ENCODE measurements at regions not wholly inside any gene's neighbourhood (a gene's known extent, or its start where the extent isn't known, plus 50 kb on each side); places are given as distances from the start of the nearest gene placed in this dataset.
"Not testable (repeated sequence)": the region's sequence is repeated elsewhere in the genome, so short reads cannot be mapped to it uniquely, and the experiment has no call there.

DNA sequence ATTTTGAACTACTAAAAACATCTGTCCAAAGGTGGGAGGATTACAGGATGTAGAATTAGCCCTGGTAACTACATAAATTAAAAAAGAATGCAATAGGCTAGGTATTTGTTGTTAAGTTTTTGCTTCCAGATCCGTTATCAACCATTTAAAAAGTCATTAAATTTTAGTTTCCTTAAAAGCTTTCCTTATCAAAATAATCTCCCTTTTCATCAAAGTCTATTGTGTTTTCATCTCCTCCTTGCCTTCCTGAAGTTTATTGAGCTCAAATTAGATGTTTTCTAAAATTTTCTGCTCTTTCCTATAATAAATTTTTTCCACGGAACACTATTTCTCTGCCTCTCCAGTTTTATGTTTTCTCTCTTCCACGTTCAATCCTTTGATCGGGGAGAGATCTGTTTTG is 108.6 kb downstream of the MEX3B start:
- no peak for DNase-seq

DNA sequence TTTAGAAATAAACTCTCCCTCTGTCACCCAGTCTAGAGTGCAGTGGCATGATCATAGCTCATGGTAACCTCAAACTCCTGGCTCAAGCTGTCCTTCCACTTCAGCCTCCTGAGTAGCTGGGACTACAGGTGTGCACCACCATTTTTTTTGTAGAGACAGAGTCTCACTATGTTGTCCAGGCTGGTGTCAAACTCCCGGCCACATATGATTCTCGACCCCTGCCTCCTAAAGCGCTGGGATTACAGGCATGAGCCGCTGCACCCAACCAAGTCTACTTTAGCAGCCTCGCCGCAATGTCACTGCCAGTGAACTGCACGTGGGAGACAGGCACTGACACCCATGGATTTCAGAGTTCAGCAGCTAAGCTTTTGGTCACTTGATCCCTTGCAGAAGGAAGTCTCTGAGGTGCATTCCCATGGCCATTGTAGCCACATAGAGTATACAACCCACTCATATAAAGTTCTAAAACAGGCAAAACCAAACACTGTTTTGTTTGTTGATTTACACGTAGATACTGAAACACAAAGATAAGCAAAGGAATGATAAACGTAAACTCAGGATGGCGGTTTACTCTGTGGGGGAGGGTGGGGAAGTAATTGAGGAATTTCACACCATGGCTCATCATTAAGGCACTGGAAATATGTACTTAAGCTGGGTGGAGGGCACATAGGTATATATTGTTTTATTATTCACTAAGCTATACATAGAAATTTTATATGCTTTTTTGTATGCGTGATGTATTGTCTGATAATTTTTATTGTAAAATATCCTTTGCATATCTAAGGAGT is 115.0 kb downstream of the MEX3B start:
- no peak for DNase-seq

DNA sequence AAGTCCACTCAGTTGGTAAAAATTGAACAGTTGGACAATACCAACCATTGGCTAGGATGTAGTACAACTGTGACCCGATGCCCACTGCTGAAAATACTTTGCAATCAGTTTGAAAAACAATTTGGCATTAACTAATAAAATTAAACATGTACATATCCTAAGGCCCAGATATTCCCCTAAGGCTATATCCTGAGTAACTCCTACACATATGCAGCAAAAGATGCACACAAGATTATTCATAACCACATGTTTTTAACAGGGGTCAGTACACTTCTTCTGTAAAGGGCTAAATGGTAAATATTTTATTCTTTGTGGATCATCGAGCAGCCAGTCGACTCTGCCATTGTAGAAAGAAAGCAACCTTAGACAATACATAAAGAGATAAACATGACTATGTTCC is 116.3 kb downstream of the MEX3B start:
- DNase-seq: no peak

DNA sequence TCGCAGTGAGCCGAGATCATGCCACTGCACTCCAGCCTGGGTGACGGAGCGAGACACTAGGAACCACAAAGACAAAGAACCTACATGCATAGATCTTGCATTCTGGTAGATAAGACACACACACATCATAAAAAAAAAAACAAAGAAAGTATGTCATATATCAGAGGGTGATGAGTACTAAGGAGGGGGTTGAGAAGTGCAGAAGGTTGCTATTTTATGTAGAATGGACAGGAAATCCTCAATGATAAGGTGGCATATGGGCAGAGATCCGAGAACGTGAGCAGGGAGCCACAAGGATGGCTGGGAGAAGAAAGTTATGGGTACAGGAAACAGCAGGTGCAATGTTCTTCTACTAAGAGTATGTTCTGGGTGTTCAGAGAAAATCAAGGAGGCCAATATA is 118.8 kb downstream of the MEX3B start:
- no peak for DNase-seq

DNA sequence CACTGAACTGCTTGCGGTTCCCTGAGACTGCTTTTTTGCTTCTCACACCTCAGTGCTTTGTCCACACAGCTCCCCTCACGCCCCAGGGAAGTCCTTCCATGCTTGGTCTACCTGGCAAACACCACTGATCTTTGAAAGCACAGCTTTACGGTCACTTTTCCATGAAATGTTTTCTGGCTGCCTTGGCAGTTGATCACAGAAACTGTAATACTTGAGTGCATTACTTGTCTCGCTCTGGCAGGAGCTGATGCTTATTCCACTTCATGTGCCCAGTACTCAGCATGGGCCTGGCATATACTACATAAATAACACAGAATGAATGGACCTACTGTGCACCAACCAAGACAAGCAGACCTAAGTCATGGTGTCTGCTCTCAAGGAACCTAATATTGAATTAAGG is 121.1 kb downstream of the MEX3B start:
- DNase-seq: no peak

DNA sequence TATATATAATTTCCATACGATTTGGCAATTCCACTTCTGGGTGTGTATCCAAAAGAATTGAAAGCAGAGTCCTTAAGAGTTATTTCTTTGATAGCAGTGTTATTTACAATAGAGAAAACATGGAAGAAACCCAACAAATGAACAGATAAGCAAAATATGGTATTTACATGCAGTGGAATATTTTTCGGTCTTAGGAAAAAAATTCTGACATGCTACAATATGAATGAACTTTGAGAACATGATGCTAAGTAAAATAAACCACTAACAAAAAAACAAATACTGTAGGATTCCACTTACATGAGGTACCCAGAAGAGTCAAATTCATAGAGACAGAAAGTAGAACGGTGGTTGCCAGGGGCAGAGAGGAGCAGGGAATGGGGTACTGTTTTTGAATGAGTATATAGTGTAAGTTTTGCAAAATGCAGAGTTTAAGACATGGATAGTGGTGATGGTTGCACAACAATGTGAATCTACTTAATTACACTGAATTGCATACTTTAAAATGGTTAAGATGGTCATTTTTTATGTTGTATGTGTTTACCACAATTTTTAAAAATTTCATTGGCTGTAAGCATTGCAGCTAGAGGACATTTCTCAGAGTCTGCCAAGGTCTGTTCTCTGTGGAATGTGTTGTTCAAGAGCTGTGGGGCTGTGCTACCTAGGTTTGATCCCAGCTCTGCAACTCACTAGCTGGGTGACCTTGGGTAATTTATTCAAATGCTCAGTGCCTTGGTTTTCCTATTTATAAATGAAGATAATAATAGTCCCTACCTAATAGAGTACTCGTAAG is 122.1 kb downstream of the MEX3B start:
- DNase-seq: no peak

DNA sequence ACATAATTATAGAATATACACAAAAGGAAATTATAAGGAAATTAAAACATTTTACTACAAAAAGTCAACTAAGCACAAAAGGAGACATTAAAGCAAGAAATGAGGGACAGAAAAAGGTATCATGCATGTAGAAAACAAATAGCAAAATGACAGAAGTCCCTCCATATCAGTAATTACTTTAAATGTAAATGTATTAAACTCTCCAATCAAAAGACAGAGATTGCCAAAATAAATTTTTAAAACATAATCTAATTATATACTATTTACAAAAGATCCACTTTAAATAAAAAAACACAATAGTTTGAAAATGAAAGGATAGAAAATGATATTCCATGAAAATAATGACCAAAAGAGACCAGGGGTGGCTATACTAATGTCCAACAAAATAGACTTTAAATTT is 123.7 kb downstream of the MEX3B start:
- no peak for DNase-seq

DNA sequence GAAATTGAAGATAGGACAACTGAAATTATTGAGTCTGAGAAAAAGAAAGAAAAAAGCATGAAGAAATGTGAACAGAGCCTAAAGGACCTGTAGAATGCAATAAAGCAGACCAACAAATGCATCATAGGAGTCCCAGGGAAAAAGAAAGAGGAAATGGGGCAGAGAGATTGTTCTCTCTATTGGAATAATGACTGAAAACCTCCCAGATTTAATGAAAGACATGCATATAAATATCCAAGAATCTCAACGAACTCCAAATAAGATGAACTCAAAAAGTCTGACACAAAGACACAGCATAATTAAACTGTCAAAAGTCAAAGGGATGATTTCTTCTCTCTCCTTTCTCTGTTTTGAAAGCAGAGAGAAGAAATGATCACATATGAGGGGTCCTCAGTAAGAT is 124.7 kb downstream of the MEX3B start:
- DNase-seq: no peak

DNA sequence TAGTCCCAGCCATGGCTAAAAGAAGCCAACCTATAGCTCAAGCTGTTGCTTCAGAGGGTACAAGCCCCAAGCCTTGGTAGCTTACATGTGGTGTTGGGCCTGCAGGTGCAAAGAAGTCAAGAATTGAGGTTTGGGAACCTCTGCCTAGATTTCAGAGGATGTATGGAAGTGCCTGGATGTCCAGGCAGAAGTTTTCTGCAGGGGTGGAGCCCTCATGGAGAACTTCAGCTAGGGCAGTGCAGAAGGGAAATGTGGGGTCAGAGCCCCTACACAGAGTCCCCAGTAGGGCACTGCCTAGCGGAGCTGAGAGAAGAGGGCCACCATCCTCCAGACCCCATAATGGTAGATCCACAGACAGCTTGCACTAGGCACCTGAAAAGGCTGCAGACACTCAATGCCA is 127.1 kb downstream of the MEX3B start:
- DNase-seq: not testable (repeated sequence)

DNA sequence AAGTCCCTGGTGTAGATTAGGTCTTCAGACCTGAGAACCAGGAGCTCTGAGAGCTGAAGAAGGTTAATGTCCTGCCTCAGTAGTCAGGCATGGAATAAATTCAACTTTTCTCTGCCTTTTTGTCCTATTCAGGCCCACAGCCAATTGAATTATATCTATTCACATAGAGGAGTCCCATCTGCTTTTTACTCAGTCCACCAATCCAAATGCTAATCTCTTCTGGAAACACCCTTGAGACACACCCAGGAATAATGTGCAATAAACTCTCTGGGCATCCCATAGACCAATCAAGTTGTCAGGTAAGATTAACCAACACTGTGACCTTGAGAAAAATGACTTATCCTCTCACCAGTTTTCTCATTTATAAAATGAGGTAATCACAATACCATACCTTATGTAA is 129.4 kb downstream of the MEX3B start:
- no peak for DNase-seq

DNA sequence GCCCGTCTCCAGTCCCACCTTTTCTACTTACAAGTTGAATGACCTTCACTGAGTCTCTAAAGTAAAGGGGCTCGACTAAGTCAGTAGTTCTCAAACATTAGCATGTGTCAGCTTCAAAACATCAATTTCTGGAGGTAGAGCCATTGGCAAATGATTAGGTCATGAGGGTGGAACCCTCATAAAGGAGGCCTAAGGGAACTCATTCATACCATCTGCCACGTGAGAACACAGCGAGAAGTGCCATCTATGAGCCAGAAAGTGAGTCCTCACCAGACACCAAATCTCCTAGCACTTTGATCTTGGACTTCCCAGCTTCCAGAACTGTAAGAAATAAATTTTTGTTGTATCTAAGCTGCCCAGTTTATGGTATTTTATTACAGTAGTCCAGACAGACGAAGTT is 129.8 kb downstream of the MEX3B start:
- DNase-seq: no peak

DNA sequence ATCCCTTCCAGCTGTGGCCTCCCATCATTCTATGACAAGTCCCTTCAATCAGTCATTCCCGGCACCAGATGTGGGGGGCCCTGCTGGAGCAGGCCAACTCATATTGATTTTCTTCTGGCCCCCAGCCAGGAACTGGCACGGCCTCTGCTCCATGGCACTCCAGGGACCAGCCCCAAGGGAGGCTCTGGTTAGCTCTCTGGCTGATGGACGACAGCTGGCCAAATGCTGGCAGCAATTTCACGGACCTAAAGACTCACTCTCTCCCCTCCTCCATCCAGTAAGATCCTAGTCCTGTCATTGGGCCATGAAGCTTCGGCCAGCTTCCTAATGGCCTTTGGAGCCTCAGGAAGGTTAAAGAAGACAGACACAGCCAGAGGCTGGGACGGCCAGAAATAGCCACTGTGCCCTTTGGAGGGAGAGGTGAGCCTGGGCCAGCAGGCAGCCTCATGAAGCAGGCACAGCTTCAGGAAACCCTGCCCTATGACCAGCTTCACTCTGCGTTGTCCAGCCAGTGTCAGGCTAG is 131.0 kb downstream of the MEX3B start:
- no peak for DNase-seq

DNA sequence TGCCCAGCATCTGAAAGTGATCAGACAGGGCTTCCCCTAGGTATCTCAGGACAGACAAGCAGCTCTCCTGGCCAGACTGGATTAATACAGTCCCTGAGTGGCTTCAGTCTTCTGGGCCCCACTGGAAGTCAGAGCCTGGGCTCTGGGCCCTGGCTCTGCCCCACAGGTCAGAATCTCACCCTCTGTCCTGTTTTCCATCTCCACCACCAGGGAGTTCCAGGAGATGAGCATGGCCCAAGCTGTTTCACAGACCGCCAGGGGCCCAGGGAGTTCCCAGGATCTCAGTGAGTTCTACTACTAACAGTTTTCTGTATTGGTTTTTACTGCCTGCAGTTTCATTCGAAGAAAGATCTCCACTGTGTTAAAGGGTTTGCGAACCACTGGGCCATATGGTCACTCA is 131.5 kb downstream of the MEX3B start:
- DNase-seq: no peak

DNA sequence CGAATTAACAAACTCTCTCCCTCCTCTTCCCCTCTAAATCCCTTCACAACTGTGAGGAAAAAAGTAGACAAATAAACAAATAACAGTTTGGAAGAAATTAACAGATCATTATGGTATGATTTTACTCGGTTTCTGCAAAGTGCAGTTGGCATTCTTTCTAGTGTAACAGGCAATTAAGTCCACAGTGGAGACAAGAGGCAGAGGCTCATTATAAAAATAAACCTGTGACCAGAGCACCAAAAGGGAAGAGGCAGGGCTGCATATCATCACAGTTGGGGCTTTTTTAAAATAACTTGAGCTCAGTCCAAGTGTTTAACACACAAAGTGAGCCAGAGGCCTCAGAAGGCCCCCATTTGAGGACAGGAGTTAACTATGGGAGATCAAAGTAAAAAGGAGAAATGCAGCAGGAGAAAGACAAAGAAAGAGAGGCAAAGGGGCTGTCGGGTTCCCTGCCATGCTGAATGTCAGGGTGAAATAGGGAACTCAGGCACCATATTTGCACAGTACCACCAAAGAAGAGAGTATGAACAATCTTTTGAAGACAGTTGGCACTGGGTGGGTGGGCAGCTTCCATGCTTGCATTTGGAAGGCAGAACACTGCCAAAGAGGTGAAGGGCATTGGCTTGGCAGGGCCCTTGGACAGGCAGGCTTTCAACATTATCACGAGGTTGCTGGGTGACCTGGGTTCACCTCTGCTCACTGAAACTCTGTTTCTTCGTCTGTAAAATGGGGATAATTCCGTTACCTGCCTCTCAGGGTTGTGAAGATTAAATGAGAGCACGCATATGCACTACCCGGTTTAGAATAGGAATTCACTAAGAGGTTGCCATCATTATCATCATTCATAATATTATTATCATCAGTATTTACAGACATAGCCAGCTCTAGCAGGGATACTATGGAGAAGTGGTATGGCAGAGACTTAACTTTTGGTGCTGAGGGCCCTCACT is 134.5 kb downstream of the MEX3B start:
- no peak for DNase-seq

DNA sequence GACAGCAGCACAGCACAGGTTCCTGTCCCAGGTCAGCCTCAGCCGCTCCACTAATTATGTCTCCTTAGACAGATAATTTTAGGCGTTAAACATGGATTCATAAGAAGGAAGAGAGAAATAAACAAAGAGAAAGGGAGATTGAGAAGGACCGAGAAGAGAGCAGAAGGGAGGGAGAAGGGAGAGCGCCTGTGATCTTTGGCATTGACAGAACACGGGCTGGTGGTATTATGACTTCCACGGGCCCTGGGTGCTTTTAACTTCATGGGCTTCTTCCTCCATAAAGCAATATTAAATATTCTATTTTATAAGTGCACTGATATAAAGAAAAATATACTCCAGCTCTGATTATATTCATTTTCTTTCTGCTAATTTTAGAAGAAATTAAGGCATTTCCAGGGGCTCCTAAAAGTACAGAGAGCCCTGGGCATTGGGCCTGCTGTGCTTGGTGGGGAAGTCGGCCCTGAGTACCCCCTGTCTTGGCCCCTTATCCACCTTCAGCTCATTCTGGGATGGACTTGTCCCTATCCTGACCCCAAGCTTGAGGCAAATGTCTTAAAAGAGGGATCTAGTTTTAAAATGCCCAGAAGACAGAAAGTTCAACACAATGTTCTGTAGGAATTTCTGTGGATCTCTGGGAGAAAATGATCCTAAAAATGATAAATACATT is 135.3 kb downstream of the MEX3B start:
- DNase-seq: no peak

DNA sequence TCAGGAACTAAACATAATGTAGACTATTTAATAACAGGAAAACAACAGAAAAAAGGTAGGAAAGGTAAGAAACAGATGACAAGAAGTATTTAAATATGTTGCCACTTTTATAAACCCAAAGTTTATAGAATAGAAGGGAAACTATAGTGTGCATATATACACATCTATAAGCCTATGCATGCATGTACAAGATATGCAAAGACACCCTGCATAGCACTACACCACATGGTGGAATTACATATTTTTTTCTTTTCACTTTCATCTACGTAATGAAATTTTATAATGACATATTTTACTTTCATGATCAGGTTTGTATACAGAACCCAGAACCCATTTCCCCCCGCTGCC is 136.8 kb downstream of the MEX3B start:
- no peak for DNase-seq

DNA sequence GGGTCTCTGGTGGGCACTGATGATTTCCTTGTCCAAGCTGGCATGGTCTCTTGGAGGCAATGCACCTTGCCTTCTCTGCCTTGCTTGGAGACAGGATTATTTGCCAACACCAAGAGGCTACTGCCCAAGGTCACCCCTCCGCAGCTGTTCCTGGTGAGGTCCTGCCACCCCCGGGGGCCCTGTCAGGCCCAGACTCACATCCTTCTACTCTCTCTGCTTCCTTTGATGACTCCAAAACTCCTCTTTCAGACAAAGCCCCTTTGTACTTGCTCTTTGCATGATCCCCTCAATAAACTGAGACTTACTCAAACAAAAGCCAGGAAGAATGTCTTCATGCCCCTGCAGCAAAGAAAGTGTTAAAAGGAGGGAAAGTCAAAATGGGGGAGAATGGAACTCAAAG is 137.7 kb downstream of the MEX3B start:
- DNase-seq: no peak

DNA sequence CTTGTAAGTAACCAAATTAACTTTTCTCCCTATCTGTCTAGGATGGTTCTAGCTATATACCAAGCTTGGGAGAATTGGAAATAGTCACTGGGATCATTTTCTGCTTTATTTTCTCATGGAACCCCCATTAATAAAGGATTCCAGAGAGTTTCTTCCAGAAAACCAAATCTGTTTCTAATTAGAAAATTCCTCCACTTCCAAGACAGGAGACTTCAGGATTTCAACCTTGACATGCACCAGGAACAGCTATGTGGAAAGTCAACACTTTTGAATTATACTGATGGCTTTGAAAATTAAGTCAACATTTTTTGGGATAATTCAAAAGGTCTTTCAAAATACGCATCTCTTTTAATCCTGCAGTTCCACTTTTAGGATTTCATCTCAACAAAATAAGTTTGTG is 138.3 kb downstream of the MEX3B start:
- DNase-seq: no peak

DNA sequence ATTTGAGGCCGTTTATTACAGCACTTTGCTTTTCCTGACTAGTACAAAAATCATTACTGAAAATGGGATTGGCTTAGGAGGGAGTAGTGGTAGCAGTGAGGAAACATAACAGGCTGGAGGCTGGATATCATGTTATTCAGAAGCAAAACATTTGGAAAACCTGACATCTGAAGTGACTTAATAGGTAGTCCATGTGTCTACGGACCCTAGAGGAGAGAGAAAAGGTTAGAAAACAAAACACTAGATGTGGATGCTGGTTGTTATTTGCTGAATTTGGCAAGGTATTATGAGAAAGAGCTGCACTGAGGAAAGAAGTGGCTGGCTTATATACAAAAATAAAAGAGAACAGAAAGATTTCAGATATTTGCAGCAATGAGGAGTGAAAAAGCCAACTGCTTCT is 139.9 kb downstream of the MEX3B start:
- DNase-seq: no peak

DNA sequence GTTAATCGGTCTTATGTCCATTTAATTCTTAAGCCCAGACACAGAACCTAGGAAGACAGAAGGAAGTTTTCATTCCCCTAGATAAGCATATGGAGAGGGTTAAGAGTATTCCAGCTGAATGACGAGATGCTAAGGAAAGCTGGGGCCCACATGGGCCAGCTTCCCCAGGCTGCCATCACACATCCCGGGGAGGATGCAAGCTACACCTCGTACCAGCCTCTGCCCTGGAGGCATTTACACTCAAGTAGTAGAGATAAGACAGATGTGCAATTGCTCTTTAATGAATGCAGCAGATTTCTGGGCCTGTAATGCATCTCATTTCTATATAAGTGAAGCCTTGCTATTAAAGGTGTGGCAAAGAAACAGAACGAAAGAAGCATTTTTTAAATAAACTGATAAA is 144.5 kb downstream of the MEX3B start:
- DNase-seq: no peak

DNA sequence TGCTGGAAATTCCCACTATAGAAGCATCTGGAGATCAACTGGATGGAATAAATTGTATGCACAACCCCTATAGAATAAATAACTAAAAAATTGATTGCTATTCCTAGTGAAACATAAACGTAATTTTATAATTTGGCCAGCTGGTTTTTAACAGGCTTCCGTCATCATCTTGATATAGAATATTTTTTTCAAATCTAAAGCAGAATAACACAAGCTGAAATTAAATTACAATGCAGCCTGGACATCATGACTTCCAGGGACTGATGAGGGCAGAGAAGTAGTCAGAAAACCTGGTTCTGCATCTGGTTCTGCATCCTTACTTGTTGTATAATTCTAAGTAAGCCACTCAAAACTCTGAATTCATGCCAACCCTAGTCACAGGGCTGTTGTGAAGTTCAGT is 146.1 kb downstream of the MEX3B start:
- no peak for DNase-seq

DNA sequence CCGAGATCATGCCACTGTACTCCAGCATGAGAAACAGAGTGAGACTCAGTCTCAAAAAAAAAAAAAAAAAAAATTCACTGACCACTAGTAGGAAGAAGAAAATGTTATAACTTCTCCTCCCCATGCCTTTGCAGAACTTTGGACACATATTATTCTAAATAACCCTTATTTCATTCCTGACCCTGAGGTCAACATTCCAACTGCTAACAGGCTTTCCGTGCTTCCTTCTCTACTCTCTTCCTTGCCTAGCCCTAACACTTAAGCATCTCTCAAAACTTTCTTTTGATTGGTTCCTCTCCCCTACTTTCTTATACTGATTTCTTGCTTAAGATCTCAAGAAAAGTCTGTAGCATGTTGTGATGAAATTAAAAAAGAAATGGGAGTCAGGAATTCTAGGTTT is 146.8 kb downstream of the MEX3B start:
- no peak for DNase-seq

All from stimulated activated CD4-positive, alpha-beta T cell treated with anti-CD3 and anti-CD28 coated beads, Interleukin-2, amount 100 ng/mL, for 48 hours (primary cell).